GM18502 (cell line): ENCODE measurements at regions not wholly inside any gene's neighbourhood (a gene's known extent, or its start where the extent isn't known, plus 50 kb on each side); places are given as distances from the start of the nearest gene placed in this dataset.

Experiments used
- ATAC-seq: cut with Tn5 transposase; IDR thresholded peaks from one replicate; pipeline ENCODE4 v1.9.1; 2021; ENCODE audit warnings: mild to moderate bottlenecking; ENCODE audit not compliant: unreplicated experiment, poor library complexity

- ATAC-seq: no peak
Measured at GRCh38 chr16:59701963-59702930, 968.1 kb upstream of the GOT2 start.

DNA sequence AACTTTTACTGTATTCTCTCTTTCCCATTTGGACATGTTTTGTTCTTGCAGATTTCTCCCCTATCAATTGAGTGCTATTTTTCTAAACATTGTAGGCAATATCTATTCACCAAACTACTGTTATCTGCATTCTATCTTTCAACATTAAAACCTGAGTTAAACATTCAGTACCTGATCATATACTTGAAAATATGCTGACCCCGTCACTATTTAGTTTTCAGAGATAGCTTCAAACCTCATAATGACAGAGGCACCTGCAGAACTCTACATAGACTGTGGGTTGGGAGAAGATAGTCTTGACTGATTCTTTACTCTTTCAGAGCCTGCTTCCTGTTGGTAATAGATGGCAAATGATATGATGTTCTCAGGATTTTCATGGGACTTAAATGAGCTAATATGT lies 965.7 kb upstream of the GOT2 start:
- ATAC-seq: no peak

DNA sequence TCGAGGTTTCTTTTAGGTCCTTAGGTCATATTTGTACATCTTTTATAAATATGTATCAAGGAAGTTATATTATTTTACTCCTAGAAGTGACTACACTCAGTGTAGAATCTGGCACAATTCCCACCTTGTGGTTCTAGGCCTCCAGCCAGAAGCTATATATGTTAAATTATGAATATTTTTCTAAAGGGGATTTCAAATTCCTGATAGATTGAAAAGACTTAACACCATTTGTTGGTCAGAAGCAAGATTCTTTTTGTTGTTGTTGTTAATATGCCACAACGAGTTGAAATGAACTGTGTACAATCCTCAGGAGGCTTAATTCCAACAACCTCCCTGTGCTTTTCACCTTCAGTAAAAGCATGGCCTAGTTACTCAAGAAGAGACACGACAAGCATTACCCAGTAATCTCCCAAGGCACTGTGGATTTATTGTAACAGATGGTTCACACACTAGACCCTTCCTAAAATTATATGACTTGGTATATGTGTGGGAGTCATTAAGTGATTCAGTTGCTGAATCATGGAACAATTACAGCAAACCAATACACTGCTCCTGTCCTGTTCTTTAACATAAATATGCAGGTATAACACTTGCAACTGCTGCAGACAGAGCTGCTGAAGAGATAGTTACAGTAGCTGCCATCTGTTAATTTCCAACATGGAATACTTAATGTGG lies 964.4 kb upstream of the GOT2 start:
- ATAC-seq: no peak

GRCh38 chr16:59697761-59698160 lies 963.6 kb upstream of the GOT2 start:
- no peak for ATAC-seq

GRCh38 chr16:59697236-59697635 lies 963.1 kb upstream of the GOT2 start:
- no peak for ATAC-seq

GRCh38 chr16:59696495-59696894 lies 962.4 kb upstream of the GOT2 start:
- ATAC-seq: no peak

GRCh38 chr16:59690216-59690615 lies 956.1 kb upstream of the GOT2 start:
- ATAC-seq: no peak

- ATAC-seq: no peak
Measured at GRCh38 chr16:59688006-59688405, 953.9 kb upstream of the GOT2 start.

DNA sequence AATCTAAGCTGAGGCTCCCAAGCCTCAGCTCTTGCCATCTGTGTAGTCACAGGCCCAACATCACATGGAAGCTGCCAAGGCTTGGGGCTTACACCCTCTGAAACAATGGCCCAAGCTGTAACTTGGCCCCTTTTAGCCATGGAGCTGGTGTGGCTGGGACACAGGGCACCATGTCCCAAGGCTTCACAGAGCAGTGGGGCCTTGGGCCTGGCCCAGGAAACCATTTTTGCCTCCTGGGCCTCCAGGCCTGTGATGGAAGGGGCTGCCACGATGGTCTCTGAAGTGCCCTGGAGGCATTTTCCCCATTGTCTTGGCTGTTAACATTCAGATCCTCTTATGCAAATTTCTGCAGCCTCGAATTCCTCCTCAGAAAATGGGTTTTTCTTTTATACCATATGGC lies 952.3 kb upstream of the GOT2 start:
- no peak for ATAC-seq

GRCh38 chr16:59684911-59685310 lies 950.8 kb upstream of the GOT2 start:
- no peak for ATAC-seq

DNA sequence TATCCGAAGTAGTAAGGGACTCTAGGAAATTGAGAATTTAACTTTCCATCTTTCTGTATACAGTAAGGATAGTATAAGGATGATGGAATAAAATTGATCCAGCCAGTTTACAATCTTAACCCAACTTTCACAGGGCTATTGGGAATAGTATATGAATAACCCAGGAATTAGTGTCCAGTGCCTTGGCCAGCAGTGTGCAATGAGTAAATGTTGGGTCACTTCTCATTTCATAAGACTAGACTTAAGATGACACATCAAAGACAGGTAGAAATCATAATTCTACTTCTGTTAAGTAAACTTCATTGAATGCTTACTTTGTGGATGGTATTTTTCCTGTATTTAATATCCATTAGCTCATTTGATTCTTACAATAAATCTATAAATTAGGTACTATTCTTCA lies 949.6 kb upstream of the GOT2 start:
- no peak for ATAC-seq

DNA sequence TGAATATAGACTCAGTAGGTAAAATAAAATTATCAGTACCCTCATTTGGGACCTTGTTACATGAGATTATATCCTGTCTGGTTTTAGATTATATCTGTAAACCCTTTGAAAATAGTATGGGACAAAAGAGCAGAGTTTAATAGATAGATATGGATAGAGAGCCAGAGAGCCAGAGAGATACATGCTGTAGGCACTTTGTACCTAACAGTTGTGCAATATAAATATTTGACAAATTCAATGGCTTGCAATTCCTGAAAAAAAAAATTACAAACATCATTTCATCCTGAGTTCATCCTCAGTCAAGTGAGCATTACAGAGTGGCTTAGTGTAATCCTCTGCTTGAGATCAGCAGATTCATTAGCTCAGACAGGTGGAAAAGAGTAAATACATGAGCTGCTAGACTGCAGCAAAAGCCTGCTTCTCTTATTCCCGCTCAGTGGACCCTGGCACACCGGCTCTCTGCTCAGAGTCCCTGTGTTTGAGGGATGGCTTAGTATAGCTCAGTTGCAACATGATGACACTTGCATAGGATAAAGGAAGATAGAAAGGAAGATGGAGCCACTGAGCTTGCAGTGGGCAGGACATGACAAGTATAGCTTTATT lies 931.6 kb upstream of the GOT2 start:
- ATAC-seq: no peak

GRCh38 chr16:59658572-59658971 lies 924.5 kb upstream of the GOT2 start:
- no peak for ATAC-seq

DNA sequence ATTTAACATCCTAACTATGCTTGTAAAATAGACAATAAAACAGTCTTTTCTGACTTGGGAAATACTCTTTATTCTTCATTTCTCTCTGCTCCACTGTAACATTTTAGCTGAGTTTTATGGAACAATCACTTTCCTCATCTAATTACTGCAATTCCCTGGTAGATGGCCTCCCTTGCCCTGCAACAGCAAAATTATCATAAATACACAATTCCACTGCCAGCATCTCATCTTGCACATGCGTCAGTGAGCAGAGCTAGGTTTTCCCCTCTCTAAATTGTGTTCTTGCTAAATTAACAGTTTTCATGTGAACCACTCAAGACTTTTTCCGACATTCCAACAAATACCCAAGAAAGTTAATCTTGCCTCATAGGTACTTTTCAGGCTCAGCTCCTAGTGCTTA lies 920.9 kb upstream of the GOT2 start:
- no peak for ATAC-seq

DNA sequence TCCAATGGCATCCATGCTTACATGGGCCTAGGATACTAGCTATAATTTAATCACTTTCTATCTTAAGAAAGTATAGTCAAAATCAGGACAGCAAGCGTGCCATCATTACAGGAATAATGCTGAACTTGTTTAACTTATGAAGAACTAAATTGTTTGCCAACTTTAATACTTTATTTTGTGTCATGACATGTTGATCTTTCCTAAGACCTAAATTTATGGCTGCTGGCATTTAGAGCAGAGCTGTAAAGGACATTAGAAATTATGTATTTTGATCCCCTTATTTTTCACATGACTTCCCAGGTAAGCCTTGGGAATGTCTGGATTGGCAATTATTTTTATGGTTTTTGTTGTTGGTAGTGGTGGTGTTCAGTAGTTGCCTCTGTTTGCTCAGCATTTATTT lies 920.3 kb upstream of the GOT2 start:
- no peak for ATAC-seq

GRCh38 chr16:59651662-59652061 lies 917.5 kb upstream of the GOT2 start:
- no peak for ATAC-seq

DNA sequence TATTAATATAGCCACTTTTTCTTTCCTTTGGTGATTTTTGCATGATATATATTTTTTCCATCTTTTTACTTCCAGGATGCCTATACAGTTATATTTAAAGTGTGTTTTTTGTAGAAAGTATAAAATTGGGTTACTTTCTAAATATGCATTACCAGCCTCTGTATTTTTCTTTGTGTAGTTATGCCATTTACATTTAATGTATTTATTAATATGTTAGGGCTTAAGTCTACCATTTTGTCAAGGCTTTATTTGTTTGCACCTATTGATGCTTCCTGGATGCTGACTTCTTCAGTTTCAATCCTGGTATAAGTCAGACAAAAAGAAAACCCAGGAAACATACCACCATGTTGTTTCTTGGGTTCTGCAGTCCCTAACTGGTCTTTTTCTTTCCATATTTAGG lies 911.1 kb upstream of the GOT2 start:
- ATAC-seq: no peak

DNA sequence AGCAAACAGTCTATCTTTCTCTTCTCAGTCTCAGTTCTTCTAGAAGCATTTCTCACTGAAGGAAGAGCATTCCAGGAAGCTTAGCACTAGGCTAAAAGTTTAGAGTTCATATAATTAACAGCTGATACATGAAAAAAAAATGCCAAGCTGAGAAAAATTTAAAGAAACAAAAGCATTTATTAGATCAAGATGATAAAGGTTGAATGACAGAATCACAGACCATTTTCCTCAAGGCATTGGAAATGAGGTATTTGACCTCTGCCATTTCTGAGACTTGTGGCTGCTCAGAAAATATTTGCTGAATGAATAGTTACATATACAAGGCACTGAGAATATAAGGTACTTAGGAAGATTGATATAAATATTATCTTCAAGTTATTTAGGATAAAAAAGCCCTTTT lies 901.6 kb upstream of the GOT2 start:
- no peak for ATAC-seq

DNA sequence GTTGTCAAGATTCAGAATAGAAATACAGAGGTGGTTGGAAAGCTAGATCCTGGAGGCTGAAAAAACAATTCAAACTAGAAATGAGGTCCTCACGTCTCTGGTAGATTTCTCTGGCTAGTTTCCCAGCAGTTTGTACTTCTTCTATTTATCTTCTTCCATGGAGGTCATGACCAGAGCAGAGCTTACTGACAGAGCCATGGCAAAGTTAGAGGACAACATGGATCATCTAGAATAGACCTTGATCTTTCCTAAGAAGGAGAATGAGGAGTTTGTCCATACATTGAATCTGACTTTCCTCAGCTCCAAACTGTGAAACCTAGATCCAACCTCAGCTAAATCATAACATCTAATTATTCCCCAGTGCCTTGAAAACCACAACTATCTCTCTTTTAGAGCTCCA lies 900.8 kb upstream of the GOT2 start:
- ATAC-seq: no peak

GRCh38 chr16:59634004-59634579 lies 900.0 kb upstream of the GOT2 start:
- ATAC-seq: no peak

DNA sequence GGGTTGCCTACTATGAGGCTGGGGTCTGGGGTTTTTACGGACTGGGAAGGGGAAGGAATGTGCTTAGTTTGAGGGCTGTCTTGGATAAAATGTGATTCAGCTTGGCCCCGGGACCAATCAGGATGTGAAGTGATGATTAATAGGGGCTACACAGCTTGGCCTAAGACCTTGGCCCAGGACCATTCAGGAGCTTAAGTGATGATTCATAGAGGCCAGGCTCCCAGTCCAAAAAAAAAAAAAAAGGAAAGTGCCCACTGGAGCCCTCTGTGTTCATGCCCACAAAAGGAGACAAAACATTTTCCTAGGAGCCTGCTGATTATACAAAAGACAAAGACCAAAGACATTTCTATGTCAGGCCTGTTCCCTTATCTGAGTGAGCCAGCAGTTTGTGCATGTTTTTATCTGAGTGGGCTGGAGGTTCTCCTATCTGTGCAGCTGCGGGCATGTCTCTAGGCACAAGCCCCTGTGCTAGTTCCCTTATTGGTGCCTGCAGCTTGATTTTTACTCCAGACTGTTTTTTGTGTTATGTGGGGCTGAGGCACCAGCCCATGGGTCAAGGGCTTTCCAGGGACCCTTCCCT lies 898.2 kb upstream of the GOT2 start:
- ATAC-seq: no peak
